NCI-H1436 treated with DMSO at 0.1 percent for 48 hours (cell line): ENCODE measurements at regions not wholly inside any gene's neighbourhood (a gene's known extent, or its start where the extent isn't known, plus 50 kb on each side); places are given as distances from the start of the nearest gene placed in this dataset.
"Not testable (repeated sequence)": the region's sequence is repeated elsewhere in the genome, so short reads cannot be mapped to it uniquely, and the experiment has no call there.

Source experiments
- DNase-seq: peaks from one replicate; lab custom pipeline; 2025; lab: John Stamatoyannopoulos, UW

- no peak for DNase-seq
Measured at GRCh38 chr1:30092051-30092858, 631.1 kb downstream of the MATN1 start.

DNA sequence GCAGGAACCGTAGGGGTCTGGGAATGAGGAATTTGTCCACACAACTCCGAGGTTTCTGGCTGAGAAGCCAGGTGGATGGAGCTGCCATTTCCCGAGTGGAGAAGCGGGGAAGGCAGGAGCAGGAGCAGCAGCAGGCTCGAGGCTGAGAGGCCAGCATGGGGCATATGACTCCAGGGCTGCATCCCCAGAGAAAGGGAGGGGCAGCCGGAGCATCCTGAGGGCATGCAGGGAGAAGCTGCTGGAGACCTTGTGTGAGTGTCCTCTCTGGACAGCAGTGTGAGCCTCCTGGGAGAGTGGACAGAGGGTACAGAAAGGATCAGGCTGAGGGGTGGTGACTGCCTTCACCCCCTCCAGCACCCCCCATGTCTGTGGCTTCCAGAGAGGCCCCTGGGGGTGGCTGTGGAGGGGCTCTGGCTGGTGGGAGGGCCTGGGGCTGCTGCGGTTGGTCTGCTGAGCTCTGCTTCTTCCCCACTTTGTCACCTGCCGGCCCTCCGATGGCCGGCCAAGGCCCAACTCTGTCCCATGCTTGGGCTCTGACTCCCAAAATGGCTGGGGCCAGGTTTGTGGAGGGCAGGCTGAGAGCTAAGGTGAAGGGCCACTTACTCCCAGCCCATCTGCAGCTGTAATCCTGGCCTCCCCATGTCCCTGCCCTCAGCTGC is 633.1 kb downstream of the MATN1 start:
- DNase-seq: no peak

DNA sequence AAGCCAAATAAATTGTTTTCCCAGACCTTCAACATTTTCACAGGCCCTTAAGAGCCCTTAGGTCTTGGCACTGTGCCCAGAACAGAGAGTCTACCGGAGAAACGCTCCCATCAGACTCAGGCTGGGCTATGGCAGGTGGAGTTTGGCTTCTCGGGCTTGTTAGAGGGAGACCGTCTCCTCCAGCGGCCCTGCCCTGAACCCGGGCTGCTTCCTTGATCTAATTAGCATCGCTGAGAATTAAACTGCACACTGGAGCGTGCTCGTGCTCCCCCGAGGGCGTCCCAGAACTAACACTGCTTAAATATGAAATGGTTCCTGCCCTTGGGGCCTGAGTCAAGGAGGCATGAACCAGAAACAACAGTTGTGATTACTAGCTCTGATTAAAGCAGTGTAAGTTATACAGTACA is 634.4 kb downstream of the MATN1 start:
- DNase-seq: peak; percentile 97

- no peak for DNase-seq
Measured at GRCh38 chr1:30088594-30088993, 634.8 kb downstream of the MATN1 start.

DNA sequence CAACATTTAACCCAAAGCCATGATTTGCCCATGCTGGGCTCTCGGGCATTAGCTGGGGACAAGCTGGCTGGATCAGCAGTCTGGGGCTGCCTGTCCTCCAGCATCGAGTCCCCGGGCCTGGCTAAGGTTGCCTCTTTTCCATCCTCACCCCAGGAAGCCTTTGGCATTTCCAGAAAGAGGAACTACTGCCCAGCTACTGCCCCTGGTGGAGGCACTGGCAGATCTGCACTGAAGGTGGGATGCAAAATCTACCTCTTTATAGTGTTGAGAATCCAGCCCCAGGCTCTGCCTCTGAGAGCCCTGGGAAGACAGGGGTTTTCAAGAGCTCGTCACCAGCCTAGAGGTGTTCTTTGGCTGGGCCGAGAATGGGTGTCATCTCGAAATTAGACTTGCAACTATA is 635.9 kb downstream of the MATN1 start:
- DNase-seq: no peak

GRCh38 chr1:30085811-30086770 is 637.3 kb downstream of the MATN1 start:
- DNase-seq: peak; percentile 56

GRCh38 chr1:30084909-30085571 is 638.3 kb downstream of the MATN1 start:
- DNase-seq: no peak

- DNase-seq: no peak
Measured at GRCh38 chr1:30083800-30084464, 639.5 kb downstream of the MATN1 start.

GRCh38 chr1:30081379-30082102 is 641.8 kb downstream of the MATN1 start:
- DNase-seq: no peak

GRCh38 chr1:30075916-30076315 is 647.5 kb downstream of the MATN1 start:
- DNase-seq: not testable (repeated sequence)

GRCh38 chr1:30068787-30069472 is 654.5 kb downstream of the MATN1 start:
- DNase-seq: no peak

GRCh38 chr1:30064547-30064946 is 658.8 kb downstream of the MATN1 start:
- DNase-seq: no peak

DNA sequence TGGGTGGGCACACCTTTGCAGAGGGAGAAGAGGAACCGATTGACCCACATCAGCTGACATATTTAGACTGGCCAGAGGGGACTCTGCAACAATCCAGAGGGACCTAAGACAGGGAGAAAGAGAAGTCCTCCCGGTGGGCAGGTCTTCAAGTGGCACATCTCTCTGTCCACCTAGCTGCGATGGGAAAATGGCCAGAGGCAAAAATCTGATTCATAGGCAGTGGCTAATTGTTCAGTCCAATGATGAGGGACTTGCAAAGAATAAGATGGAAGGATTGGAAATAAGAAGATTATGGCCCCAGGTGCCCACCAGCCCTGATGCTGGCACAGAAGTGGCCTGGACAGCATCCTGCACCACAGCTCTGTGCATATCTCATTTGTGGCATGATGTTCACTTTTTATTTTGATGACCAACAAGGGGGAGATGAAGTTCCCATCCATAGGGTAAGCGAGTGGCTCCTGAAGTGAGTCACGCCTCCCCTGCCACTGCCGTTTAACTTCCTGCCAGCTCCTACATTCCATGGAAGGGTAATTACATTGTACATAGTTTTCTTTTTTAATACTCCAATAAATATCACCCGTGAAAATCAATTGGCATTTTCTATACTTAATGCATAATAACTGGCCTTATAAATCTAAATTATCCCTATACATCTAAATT is 659.6 kb downstream of the MATN1 start:
- DNase-seq: no peak

- peak; percentile 86 for DNase-seq
Measured at GRCh38 chr1:30061292-30062220, 661.8 kb downstream of the MATN1 start.

GRCh38 chr1:30060738-30061137 is 662.6 kb downstream of the MATN1 start:
- no peak for DNase-seq

GRCh38 chr1:30058970-30059369 is 664.4 kb downstream of the MATN1 start:
- DNase-seq: no peak

DNA sequence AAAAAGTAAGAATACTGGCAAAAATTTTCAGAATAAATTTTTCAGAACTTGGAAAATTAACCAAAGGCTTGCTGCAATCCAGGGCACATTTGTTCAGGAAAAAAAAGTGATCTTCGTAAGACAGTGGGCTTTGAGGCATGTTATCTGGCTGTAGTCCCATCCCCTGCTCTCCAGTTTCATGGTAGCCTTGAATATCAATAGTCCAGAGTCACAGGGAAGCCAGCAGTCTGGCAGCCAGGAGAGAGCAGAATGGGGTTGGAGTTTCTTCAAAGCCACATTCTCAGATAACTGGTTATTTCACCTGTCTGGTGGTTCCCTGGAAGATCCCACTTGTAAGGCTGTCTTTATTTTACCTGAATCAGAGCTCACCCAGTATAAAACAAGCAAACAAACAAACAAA is 669.3 kb downstream of the MATN1 start:
- no peak for DNase-seq

- DNase-seq: no peak
Measured at GRCh38 chr1:30052178-30052577, 671.2 kb downstream of the MATN1 start.
